ENCODE measurements at regions not wholly inside any gene's neighbourhood (a gene's known extent, or its start where the extent isn't known, plus 50 kb on each side); places are given as distances from the start of the nearest gene placed in this dataset.

- no peak for DNase-seq
- Histone ChIP-seq H3K36me3 (no peaks in the 10 kb centered on the region), H3K9me3 (no peaks in the 10 kb centered on the region), H3K27me3 (peaks cover 11% of the 10 kb centered on the region), H3K4me1 (no peaks in the 10 kb centered on the region), H3K4me3 (ENCODE audit: low read depth, low read length) (no peak overlapping the region)
- no peak for TF ChIP-seq CTCF (IDR thresholded peaks at IDR 0.05; ENCODE audit: low read depth, low read length)
These were observed 246.1 kb downstream of the BMP7 start for GRCh38 chr20:57020364-57020763.

- TF ChIP-seq CTCF (IDR thresholded peaks at IDR 0.05; ENCODE audit: low read depth, low read length) = no peak
- H3K36me3 ChIP-seq = no peaks in the 10 kb centered on the region
- no peak for DNase-seq
- H3K4me1 ChIP-seq = no peaks in the 10 kb centered on the region
- no peak overlapping the region for H3K4me3 ChIP-seq (ENCODE audit: low read depth, low read length)
- H3K27me3 ChIP-seq = peaks cover 11% of the 10 kb centered on the region
- H3K9me3 ChIP-seq = no peaks in the 10 kb centered on the region
These were observed 244.1 kb downstream of the BMP7 start for GRCh38 chr20:57022306-57022705.

- no peaks in the 10 kb centered on the region for H3K4me1 ChIP-seq
- DNase-seq = no peak
- H3K4me3 ChIP-seq (ENCODE audit: low read depth, low read length) = no peak overlapping the region
- no peaks in the 10 kb centered on the region for H3K9me3 ChIP-seq
- peaks cover 11% of the 10 kb centered on the region for H3K27me3 ChIP-seq
- TF ChIP-seq CTCF (IDR thresholded peaks at IDR 0.05; ENCODE audit: low read depth, low read length) = no peak
- H3K36me3 ChIP-seq = no peaks in the 10 kb centered on the region
These were observed 243.4 kb downstream of the BMP7 start for GRCh38 chr20:57023007-57023406.

GRCh38 chr20:57023997-57024396, 242.4 kb downstream of the BMP7 start:
- Histone ChIP-seq H3K4me3 (ENCODE audit: low read depth, low read length) (no peak overlapping the region), H3K36me3 (no peaks in the 10 kb centered on the region), H3K27me3 (peaks cover 11% of the 10 kb centered on the region), H3K9me3 (no peaks in the 10 kb centered on the region), H3K4me1 (no peaks in the 10 kb centered on the region)
- TF ChIP-seq CTCF (IDR thresholded peaks at IDR 0.05; ENCODE audit: low read depth, low read length) = no peak
- no peak for DNase-seq

- TF ChIP-seq CTCF (IDR thresholded peaks at IDR 0.05; ENCODE audit: low read depth, low read length) = no peak
- H3K4me3 ChIP-seq (ENCODE audit: low read depth, low read length) = no peak overlapping the region
- no peak for DNase-seq
- H3K4me1 ChIP-seq = no peaks in the 10 kb centered on the region
- no peaks in the 10 kb centered on the region for H3K9me3 ChIP-seq
- H3K27me3 ChIP-seq = peaks cover 11% of the 10 kb centered on the region
- no peaks in the 10 kb centered on the region for H3K36me3 ChIP-seq
These were observed 241.6 kb downstream of the BMP7 start for GRCh38 chr20:57024849-57025248.

- no peak for DNase-seq
- Histone ChIP-seq H3K4me1 (no peaks in the 10 kb centered on the region), H3K9me3 (no peaks in the 10 kb centered on the region), H3K36me3 (no peaks in the 10 kb centered on the region), H3K27me3 (peaks cover 7% of the 10 kb centered on the region), H3K4me3 (ENCODE audit: low read depth, low read length) (no peak overlapping the region)
- no peak for TF ChIP-seq CTCF (IDR thresholded peaks at IDR 0.05; ENCODE audit: low read depth, low read length)
These were observed 241.2 kb downstream of the BMP7 start for GRCh38 chr20:57025261-57025660.

Measured in BE2C (cell line).